ENCODE measurements at regions not wholly inside any gene's neighbourhood (a gene's known extent, or its start where the extent isn't known, plus 50 kb on each side); places are given as distances from the start of the nearest gene placed in this dataset.

DNA sequence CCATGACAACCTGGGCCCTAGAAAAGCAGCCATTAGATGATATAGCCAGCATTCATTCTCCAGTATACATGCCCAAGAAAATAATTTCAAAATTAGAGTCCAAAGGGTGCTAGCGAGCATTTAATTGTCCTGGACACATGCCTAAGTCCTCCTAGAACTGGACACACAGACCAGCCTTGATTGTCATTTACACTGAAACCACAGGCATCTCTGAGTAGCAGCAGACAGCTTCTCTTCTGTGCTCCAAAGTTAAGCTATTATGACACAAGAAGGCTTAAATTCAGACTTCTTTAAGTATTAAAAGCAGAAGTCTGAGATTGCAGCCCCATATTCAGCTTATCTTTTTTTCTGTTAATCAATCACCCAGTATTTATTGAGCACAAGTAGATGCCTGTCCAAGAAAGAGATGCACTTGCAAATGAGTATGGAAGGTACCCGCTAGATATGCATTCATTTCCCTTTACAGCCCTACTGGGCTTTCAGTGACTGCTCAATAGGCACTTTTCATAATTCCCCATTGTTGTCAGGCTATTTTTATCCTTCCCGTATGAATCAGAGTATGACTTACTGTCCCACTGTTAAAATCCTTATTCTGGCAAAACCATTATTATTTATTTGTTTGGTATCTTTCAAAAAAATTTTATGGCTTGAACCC lies 374.1 kb downstream of the FBXW7 start:
- FAIRE-seq (no peak), DNase-seq (ENCODE audit: low spot score) (no peak)

DNA sequence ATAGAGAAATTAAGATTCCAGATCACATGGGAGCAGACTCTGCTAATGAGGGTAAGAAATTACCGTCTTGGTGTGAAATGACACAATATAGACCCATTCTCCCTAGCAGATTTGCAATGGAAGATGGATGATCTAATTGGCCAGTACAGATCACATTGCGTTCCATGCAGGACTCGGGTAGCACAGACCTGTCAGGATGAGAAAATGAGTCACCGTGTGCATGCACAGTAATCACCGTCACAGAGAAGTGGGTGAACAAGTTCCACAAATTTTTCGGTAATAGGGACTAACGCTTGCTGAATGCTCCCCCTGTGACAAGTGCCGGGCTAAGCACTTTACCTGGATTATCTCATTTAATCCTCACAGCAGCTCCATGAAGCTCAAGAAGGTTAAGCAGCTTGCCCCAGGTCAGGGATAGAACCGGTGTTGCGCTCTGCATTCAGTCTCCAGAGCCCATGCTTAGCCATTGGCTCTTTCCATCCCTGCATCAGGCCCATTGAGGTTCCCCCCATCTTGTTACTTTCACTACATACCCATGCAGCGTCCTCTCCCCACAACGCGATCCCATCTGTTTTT lies 375.6 kb downstream of the FBXW7 start:
- DNase-seq (ENCODE audit: low spot score), result no peak
- no peak for FAIRE-seq

DNA sequence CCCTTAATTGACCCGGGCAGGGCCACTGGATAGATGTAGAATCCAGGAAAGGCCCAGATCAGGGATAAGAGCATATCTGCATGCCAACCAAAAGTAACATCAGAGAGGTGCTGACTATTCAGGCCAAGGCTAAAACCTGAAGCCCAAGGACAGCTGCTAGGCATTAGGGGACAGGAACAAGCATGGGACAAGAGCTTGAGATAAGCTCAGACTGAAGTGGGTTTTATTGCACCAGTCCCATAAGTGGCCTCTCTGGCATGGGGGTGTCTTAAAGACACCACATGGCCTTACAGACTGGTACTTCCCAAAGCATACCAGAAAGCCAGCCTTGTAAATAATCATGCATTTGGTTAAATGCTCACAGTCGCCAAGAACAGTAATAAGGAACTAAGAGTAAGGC lies 376.1 kb downstream of the FBXW7 start:
- no peak for DNase-seq (ENCODE audit: low spot score)
- no peak for FAIRE-seq

DNA sequence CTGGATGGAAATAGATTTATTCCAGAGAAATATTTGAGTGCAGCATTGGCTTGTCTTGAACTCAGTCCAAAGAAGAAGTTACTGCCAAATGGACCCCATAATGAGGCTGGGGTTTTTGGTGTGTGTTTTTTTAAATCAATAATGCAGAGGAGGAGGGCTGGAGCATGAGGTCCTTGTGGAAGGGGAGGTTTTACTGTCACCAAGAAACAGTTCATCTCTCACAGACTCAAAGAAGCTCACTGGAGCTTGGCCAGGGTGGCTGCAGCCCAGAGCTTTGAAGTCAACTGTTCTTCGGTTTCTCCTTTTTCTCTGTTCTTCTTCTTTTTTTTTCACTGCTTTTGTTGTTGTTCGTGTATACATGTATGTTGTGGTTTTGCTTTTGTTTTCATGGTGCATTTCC lies 377.7 kb downstream of the FBXW7 start:
- no peak for DNase-seq (ENCODE audit: low spot score)
- no peak for FAIRE-seq

DNA sequence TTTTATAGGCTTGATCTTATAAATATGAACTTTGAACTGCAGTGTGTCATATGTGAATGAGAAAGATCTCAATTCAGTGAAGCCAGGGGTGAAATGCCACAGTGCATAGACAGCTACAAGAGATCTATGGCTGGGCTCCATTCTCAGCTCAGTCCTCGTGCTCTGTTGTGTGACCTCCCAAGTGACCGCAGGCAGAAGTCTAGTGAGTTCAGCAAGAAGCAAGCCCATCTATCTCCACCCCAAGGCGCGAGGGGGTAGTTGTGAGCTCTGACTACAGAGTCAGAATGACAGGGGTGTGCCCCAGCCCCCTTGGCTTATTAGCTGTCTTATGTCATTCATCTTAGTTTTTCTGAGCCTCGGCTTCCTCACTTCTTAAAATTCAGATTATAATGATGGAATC lies 378.3 kb downstream of the FBXW7 start:
- FAIRE-seq (no peak), DNase-seq (ENCODE audit: low spot score) (no peak)

DNA sequence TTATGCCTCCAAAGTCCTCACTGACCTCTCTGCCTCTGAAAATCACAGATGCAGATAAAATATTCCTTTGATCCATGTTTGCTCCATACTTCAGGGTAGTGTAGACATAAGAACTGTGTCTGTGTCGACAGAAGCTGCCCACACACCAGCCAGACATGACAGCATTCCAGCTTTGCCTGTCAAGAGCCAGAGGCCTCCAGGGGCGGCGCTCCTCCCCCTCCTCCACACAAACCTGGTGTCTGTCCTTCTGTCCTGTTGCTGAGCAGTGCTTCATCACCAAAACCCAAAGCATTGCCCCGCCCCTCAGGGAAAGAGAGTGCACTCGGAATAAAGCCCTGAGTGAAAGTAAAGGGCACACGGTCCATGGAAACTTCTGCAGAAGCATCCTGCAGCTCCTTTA lies 379.4 kb downstream of the FBXW7 start:
- DNase-seq (ENCODE audit: low spot score) (no peak), FAIRE-seq (no peak)

DNA sequence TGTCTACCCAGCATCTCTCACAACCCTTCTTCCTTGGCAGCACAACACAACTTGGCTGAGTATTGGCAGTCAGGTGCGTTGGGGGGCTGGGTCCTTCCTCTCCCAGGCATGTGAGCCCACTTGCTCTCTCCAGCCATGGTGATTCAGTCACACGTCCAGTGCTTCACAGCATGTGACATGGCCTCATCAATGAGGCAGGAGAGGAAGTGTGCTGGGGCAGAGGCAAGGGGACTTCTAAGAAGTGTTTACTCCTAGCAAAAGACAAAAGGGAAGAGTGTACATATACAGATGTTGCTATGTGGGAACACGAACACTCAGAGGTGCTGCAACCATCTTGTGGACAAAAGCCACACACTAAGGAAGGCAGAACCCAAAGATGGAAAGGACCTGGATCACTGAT lies 380.8 kb downstream of the FBXW7 start:
- FAIRE-seq, result no peak
- DNase-seq (ENCODE audit: low spot score), result no peak

DNA sequence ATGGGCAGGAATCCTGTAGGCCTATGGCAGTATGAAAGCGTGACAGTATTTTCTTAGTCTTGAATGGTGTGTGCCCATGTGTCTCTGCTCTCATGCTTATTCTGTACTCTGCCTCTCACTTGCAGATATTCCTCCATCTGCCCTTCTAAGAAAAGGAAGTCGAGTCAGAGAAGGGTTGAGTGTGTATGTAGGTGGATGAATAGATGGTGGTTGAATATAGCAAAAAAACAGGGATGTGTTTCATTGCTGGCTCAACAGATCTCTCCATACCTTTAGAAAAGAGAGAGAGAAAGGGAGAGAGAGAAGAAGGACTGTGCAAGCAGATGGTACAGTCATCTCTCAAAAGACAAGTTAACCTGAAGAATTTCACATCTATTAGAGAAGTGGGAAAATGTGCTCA lies 381.5 kb downstream of the FBXW7 start:
- DNase-seq (ENCODE audit: low spot score) (no peak), FAIRE-seq (no peak)

DNA sequence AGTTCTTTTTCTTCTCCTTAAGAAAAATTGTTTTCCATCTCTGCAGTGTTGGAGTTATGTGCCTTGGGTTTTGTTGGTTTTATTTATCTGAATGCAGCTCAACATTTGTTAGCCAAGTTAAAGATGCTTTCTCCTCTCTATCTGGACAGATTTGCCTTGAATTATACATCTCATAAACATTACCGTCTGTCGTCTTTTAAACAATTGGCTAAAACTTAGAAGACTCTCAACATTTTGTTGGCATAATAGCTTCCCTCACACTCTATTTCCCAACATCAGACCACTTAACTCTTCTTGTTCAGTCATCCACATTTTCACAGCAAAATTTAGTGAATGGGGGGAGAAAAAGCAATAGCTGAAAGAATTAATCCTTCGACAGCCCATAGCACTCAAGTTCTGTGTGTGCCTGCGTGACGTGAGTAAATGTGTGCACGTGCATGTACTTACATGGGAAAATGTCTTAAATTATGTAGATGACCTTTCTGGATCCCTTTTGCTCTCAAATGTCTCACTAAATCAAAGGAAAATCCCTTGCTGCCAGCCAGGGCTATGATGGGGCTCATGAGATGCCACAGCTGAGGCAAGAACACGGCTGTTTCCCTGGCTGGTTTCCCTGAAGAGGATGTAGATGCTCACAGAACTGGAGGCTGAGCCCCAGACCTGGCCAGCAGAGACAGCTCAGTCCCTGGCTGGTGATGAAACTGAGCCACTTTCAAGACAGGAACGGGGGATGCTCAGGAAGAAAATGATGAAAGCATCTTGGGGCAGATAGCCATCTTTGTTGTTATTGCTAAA lies 382.2 kb downstream of the FBXW7 start:
- FAIRE-seq (no peak), DNase-seq (ENCODE audit: low spot score) (no peak)

DNA sequence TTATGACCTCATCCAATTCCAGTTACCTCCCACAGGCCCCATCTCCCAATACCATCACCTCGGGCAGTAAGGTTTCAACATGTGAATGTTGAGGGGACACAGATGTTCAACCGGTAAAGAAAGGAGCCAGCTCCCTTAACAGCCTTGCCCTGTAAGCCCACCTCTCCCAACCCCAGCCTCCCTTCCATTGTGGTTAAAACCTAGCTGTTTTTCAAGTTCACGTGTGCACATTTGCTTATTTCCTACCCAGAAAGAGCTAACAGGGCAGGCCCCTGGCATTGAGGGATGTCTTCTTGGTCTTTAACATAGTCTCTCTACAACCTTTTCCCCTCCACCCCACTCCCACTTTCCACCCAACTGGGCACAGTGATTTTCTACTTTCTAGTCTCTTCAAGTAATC lies 385.7 kb downstream of the FBXW7 start:
- DNase-seq (ENCODE audit: low spot score), result no peak
- no peak for FAIRE-seq

DNA sequence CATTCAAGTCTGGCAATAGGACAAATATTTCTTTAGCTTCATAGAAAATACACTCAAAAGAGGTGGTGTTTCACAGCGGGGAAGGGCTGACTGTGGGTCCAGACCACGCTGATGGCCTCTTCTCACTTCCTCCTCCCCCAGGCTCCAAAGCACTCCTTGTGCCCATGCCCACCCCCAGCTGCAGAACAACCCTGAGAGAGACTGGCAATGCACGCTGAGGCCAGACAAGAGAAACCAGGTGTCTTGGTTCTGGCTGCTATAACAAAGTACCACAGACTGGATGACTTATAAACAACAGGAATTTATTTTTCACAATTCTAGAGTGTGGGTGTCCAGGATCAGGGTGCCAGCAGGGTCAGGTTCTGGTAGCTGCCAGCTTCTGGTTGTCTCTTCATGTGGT lies 386.1 kb downstream of the FBXW7 start:
- FAIRE-seq, result no peak

DNA sequence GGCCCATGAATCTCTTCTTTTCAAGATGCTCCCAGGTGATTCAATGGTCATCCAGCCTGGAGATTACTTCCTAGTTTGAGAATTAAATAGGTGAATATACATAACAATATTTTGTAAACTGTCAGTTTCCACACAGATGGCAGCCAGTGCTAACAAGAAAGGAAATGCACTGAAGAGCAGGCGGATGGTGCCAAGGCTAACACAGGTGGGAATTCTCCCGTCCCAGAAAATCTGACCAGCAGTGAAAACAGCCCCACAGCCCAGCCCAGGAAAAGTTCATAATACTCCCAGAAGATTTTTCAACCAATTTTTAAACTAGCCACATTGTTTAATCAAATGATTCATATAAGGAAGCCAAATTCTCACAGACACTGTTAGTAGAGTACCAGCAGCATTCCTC lies 387.2 kb upstream of the GATB start:
- no peak for DNase-seq (ENCODE audit: low spot score)
- no peak for FAIRE-seq

More for the DNA sequence above, 386.1 kb downstream of the FBXW7 start:
- DNase-seq (ENCODE audit: low spot score), result no peak

DNA sequence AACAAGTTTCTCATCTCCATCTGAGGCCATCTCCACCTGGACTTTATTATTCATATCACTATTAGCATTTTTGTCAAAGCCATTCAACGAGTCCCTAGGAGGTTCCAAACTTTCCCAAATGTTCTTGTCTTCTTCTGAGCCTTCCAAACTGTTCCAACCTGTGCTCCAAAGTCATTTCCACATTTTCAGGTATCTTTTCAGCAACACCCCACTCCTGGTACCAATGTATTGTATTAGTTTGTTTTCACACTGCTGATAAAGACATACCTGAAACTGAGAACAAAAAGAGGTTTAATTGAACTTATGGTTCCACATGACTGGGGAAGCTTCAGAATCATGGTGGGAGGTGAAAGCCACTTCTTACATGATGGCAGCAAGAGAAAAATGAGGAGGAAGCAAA lies 385.4 kb upstream of the GATB start:
- FAIRE-seq, result no peak
- no peak for DNase-seq (ENCODE audit: low spot score)

DNA sequence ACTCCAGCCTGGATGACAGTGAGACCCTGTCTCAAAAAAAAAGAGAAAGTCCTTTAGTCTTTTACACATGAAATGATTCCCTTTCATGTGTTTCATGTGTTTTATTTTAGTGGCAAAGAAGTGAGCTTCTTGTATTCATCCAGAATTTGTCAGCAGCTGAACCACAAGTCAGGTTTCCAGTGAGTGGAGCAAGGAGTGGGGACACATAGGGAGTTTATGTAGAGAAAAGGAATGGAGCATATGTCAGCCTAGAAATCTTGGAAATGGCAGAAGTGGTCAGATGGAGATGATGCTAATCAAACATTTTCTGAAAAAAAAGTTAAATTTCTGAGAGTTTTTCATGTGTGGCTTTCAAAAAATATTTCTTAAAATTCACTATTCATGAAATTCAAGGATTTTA lies 383.0 kb upstream of the GATB start:
- FAIRE-seq (no peak), DNase-seq (ENCODE audit: low spot score) (no peak)

DNA sequence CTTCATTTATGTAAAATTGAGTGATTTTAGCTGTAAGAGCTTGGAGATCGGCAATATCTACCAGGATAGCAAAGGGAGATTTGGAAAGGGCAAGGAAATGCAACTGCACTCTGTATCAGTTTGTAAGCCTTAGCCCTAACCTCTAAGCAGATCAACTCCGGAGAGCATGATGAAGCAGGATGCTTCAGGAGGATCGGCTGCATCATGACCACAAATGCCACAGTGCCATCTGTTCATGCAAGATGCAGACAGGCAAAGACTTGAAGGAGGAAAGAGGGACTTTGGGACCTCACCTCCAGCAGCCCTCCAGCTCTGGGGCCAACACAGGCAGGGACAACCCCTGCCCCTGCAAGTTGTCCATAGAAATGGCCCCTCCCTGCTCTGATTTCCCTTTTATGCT lies 377.6 kb upstream of the GATB start:
- DNase-seq (ENCODE audit: low spot score) (no peak), FAIRE-seq (no peak)

DNA sequence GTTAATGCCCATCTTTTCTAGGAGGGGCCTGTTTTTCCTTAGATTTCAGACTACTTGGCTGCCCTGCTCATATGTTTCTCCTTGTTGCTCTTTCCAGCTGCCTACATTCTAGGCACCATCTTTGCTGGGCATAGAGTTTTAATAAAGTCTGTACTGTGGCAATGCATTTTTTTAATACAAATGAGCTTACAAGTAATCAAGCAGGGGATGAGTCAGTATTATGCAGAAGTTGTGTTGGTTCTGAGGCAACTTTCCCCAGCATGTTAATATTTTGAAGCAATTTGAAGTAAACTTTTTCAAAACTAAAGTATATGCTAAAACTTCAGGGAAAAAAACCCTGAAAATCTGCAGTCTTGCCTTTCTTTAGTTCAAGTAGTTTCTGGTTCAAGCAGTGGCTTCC lies 372.0 kb upstream of the GATB start:
- no peak for FAIRE-seq

DNA sequence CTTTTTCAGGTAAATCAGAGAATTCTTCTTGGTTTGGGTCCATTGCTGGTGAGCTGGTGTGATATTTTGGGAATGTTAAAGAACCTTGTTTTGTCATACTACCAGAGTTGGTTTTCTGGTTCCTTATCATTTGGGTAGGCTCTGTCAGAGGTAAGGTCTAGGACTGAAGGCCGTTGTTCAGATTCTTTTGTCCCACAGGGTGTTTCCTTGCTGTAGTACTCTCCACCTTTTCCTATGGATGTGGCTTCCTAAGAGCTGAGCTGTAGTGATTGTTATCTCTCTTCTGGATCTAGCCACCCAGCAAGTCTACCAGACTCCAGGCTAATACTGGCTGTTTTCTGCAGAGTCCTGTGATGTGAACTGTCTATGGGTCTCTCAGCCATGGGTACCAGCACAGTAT lies 367.5 kb upstream of the GATB start:
- no peak for DNase-seq (ENCODE audit: low spot score)
- no peak for FAIRE-seq

More for the DNA sequence above, 372.0 kb upstream of the GATB start:
- no peak for DNase-seq (ENCODE audit: low spot score)

DNA sequence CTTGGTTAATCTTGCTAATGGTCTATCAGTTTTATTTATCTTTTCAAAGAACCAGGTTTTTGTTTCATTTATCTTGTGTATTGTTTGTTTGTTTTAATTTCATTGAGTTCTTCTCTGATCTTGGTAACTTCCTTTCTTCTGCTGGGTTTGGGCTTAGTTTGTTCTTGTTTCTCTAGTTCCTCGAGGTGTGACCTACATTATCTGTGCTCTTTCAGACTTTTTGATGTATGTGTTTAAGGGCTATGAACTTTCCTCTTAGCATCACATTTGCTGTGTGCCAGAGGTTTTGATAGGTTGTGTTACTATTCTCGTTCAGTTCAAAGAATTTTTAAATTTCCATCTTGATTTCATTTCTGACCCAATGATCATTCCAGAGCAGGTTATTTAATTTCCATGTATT lies 365.4 kb upstream of the GATB start:
- FAIRE-seq, result no peak
- no peak for DNase-seq (ENCODE audit: low spot score)

DNA sequence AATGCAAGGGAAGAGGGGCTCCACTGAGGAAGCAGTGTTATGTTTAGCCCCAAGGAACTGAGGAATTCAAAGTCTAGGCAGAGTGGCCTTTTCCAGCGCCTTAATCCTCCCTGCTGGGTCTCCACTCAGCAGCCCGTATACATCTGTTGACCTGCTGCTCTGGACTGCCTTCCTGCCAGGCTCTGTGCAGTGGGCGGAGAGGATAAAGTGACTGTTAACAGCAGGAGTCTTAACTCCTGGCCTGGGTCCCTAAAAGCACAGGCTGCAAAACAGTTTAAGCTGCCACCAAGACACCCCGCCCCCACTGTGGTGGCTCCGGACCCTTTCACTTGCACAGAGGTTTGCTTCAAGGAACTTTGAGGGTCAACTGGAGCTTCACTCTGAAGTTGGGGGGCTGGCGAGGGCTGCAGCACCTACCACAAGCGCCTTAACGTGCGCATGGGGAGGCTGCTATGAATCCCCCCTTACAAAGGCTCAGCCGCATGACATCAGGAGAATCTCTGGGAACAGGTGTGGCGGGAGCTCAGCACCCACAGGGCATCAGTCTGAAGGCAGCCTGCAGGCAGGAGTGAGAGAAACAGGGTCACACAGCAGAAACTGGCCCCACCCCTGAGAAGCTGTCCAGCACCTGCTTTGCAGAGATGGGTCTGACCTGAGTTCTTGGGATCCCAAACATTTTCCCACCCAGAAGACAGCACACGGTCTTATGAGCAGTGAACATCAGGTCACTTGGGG lies 358.2 kb upstream of the GATB start:
- FAIRE-seq (no peak), DNase-seq (ENCODE audit: low spot score) (no peak)

DNA sequence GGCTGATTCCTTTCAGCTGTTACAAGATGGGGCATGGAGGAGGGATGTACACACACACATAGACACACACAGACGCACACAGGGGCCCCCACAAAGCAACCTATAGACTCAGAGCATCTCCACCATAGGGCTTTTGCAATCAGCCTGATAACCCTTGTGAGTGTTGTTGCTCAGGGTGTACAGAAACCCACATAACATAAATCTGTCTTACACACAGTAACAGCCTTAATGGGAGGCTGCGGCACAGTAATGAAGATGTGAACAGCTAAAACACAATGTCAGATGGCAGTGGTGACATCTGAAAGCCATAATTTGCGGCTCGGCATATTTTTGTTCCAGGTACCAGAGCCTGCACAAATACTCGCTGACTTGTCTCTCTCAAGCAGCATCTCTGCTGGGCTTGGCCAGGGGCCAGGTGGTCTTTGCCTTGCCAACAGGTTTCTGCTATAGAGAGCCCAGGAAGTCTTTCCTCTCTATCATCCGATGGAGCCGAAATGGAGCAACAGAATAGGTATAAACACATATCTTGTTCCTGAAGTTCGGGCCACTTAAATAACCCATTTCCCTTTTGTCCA lies 357.2 kb upstream of the GATB start:
- DNase-seq (ENCODE audit: low spot score) (no peak), FAIRE-seq (no peak)

DNA sequence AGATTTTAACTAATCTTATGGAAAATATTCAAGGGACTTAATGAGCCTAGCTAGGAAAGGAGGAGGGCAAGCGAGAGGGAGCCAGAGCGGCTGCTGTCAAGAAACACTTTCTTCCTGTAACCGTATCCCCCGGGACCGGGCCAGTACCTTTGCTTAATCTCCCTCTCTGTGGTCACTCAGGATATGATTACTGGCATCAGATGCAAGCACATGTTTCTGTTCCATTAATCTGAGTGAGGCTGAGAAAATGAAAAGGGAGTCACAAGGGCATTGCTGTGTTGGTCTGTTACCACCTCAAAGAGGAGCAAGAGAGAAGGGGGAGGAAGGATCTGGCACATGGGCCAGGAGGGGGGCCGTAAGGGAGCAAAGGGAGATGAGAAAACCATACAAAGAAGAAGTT lies 356.7 kb upstream of the GATB start:
- no peak for FAIRE-seq

DNA sequence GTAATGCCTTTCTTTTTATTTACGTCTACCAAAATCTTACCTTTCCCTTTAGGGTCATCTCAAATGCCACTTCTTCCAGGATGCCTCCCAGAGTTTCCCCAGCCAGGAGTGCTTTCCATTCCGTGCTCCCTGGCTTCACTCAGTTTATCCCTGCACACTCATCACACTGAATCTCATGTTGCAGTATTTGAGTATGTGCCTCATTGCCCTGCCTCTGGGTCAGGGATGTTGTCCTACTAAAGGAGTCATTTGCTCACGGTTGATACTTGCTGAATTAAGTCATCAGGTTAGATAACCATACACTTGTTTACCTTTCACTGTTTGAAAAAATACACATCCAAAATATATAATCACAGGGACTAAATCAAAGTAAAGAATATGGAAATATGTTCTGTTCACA lies 356.2 kb upstream of the GATB start:
- DNase-seq (ENCODE audit: low spot score) (no peak), FAIRE-seq (no peak)

More for the DNA sequence above, 356.7 kb upstream of the GATB start:
- DNase-seq (ENCODE audit: low spot score), result no peak

Data from RCC 7860 (cell line).